ENCODE measurements at regions not wholly inside any gene's neighbourhood (a gene's known extent, or its start where the extent isn't known, plus 50 kb on each side); places are given as distances from the start of the nearest gene placed in this dataset.
A peak's percentile ranks its signal among the peaks of the same experiment; 100 is the strongest.

GRCh38 chr22:47279746-47280145, 517.3 kb downstream of the TBC1D22A start:
- no peak for DNase-seq (ENCODE audit: low read depth)
- TF ChIP-seq CTCF (conservative IDR thresholded peaks at IDR 0.05; ENCODE audit: low read depth, low read length), result no peak
- no peak overlapping the region for H3K4me3 ChIP-seq (ENCODE audit: low read depth, low read length)

DNA sequence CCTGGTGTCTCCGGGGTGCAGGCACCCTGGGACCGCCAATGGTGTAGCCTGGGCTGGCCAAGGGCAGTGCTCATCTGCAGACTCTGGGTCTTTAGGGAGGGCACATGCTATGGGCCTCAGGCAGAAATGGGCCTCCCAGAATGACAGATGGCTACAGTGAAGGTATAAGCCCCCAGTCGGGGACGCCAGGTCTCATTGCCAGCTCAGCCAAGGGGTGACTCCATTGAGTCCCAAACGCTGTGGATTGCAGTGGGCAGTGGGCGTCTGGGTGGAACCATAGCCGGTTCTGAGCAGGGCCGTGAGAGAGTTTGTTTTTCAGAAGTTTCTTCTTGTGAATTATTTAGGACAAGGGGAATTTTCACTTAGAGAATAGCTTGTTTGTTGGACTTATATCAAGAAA, 516.9 kb downstream of the TBC1D22A start:
- DNase-seq (ENCODE audit: low read depth), result no peak
- no peak overlapping the region for H3K4me3 ChIP-seq (ENCODE audit: low read depth, low read length)
- no peak for TF ChIP-seq CTCF (conservative IDR thresholded peaks at IDR 0.05; ENCODE audit: low read depth, low read length)

DNA sequence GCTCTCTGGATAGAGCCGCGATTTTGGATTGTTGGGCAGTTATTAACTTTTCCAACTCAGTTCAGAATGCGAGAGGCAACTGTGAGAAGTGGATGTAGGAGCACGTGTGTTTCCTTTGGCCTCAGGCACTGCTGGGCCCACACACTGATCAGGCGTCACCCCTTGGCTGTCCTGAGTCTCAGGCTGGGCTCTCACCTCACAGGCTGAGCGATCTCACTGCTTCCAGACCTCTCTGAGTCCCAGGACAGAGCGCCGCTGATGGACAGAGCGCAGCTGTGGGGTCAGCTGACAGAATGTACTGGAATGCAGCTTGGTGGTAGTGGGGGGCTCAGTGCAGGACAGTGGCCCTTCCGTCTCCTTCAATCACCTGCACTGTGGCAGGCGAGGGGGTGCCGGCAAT, 516.2 kb downstream of the TBC1D22A start:
- H3K4me3 ChIP-seq (ENCODE audit: low read depth, low read length), result no peak overlapping the region
- no peak for TF ChIP-seq CTCF (conservative IDR thresholded peaks at IDR 0.05; ENCODE audit: low read depth, low read length)
- no peak for DNase-seq (ENCODE audit: low read depth)

DNA sequence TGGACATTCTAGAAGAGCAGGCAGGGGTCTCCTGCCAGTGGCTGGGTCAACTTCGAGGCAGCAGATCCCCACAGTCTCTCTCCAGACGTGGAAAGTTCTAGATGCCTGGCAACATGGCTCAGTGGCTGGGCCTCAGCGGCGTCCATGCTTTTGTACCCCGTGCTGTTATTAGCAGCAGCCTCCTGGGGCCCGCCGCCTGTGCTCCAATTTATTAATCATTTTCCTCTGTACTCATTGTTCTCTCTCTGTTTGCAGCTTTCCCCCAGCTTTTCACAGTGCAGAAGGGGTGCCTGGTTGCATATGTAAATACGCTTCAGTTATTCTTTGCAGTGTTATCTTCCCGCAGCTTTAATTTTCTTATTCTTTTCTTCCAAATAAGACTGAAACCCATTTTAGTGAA, 515.1 kb downstream of the TBC1D22A start:
- TF ChIP-seq CTCF (conservative IDR thresholded peaks at IDR 0.05; ENCODE audit: low read depth, low read length), result no peak
- no peak overlapping the region for H3K4me3 ChIP-seq (ENCODE audit: low read depth, low read length)
- DNase-seq (ENCODE audit: low read depth), result no peak

GRCh38 chr22:47276991-47277390, 514.5 kb downstream of the TBC1D22A start:
- no peak for DNase-seq (ENCODE audit: low read depth)
- no peak overlapping the region for H3K4me3 ChIP-seq (ENCODE audit: low read depth, low read length)
- no peak for TF ChIP-seq CTCF (conservative IDR thresholded peaks at IDR 0.05; ENCODE audit: low read depth, low read length)

DNA sequence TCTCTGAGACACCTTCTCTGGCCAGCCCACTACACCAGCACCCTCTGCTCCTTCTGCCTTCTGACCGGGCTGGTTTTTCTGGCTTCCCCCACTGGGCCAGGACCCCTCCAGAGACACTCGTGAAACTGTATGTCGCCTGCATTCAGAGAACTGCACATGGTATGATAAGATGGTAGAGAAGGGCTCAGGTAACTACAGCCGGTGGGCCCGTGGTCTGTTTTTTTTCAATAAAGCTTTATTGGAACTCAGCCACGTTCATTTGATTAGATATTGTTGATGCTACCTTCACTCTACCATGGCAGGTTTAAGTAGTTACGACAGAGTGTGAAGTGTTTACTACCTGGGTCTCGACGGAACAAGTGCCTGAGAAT, 514.0 kb downstream of the TBC1D22A start:
- H3K4me3 ChIP-seq (ENCODE audit: low read depth, low read length), result no peak overlapping the region
- DNase-seq (ENCODE audit: low read depth), result no peak
- no peak for TF ChIP-seq CTCF (conservative IDR thresholded peaks at IDR 0.05; ENCODE audit: low read depth, low read length)

- peak; percentile 22 for DNase-seq (ENCODE audit: low read depth)
- no peak overlapping the region for H3K4me3 ChIP-seq (ENCODE audit: low read depth, low read length)
- peak; percentile 34 for TF ChIP-seq CTCF (conservative IDR thresholded peaks at IDR 0.05; ENCODE audit: low read depth, low read length)
These were observed 513.4 kb downstream of the TBC1D22A start for GRCh38 chr22:47275605-47276449.
